ENCODE measurements at regions not wholly inside any gene's neighbourhood (a gene's known extent, or its start where the extent isn't known, plus 50 kb on each side); places are given as distances from the start of the nearest gene placed in this dataset.
"Not testable (repeated sequence)": the region's sequence is repeated elsewhere in the genome, so short reads cannot be mapped to it uniquely, and the experiment has no call there.

- DNase-seq (no peak), ATAC-seq (no peak)
- ChIA-PET POLR2A (no interaction called here), CTCF (no interaction called here)
- no peak for TF ChIP-seq CTCF (IDR thresholded peaks at IDR 0.05)
- Mint-ChIP-seq H3K9me3 (no peaks in the 10 kb centered on the region), H3K4me1 (ENCODE audit: low read depth) (no peaks in the 10 kb centered on the region), H3K4me3 (no peak overlapping the region), H3K27ac (no peak overlapping the region), H3K36me3 (ENCODE audit: low read depth) (no peaks in the 10 kb centered on the region), H3K27me3 (no peaks in the 10 kb centered on the region)
- intact Hi-C loops (cut with micrococcal nuclease): no loop called here
Observed at GRCh38 chr10:35933491-35933890, 291.4 kb upstream of the FZD8 start.

GRCh38 chr10:35929962-35930361 lies 287.9 kb upstream of the FZD8 start:
- H3K27me3 Mint-ChIP-seq; H3K9me3 Mint-ChIP-seq; H3K4me1 Mint-ChIP-seq (ENCODE audit: low read depth); POLR2A ChIA-PET; H3K27ac Mint-ChIP-seq; H3K4me3 Mint-ChIP-seq; intact Hi-C loops (cut with micrococcal nuclease); DNase-seq; H3K36me3 Mint-ChIP-seq (ENCODE audit: low read depth); ATAC-seq; CTCF ChIA-PET: not testable (repeated sequence)

- Mint-ChIP-seq H3K4me1 (ENCODE audit: low read depth) (no peaks in the 10 kb centered on the region), H3K27me3 (no peaks in the 10 kb centered on the region), H3K4me3 (no peak overlapping the region), H3K9me3 (no peaks in the 10 kb centered on the region), H3K36me3 (ENCODE audit: low read depth) (no peaks in the 10 kb centered on the region), H3K27ac (no peak overlapping the region)
- ChIA-PET POLR2A (no interaction called here), CTCF (no interaction called here)
- intact Hi-C loops (cut with micrococcal nuclease): no loop called here
- no peak for DNase-seq
- no peak for ATAC-seq
- no peak for TF ChIP-seq CTCF (IDR thresholded peaks at IDR 0.05)
Observed at GRCh38 chr10:35928748-35929147, 286.7 kb upstream of the FZD8 start.

- Mint-ChIP-seq H3K27me3 (no peaks in the 10 kb centered on the region), H3K9me3 (no peaks in the 10 kb centered on the region), H3K4me1 (ENCODE audit: low read depth) (no peaks in the 10 kb centered on the region), H3K4me3 (no peak overlapping the region), H3K27ac (no peak overlapping the region), H3K36me3 (ENCODE audit: low read depth) (no peaks in the 10 kb centered on the region)
- TF ChIP-seq CTCF (IDR thresholded peaks at IDR 0.05): no peak
- DNase-seq (no peak), ATAC-seq (no peak)
- CTCF ChIA-PET: no interaction called here
- intact Hi-C loops (cut with micrococcal nuclease): no loop called here
- POLR2A ChIA-PET: no interaction called here
Observed at GRCh38 chr10:35927990-35928488, 285.9 kb upstream of the FZD8 start.

GRCh38 chr10:35927341-35927740 lies 285.2 kb upstream of the FZD8 start:
- H3K4me3 Mint-ChIP-seq: no peak overlapping the region
- no peak overlapping the region for H3K27ac Mint-ChIP-seq

More at GRCh38 chr10:35927341-35927740, 285.2 kb upstream of the FZD8 start:
- intact Hi-C loops (cut with micrococcal nuclease): no loop called here
- H3K27me3 Mint-ChIP-seq: no peaks in the 10 kb centered on the region
- ChIA-PET CTCF (no interaction called here), POLR2A (no interaction called here)
- H3K9me3 Mint-ChIP-seq: no peaks in the 10 kb centered on the region
- H3K4me1 Mint-ChIP-seq (ENCODE audit: low read depth): no peaks in the 10 kb centered on the region
- DNase-seq (no peak), ATAC-seq (no peak)
- no peaks in the 10 kb centered on the region for H3K36me3 Mint-ChIP-seq (ENCODE audit: low read depth)
- TF ChIP-seq CTCF (IDR thresholded peaks at IDR 0.05): no peak
